GM21786 (cell line): ENCODE measurements at regions not wholly inside any gene's neighbourhood (a gene's known extent, or its start where the extent isn't known, plus 50 kb on each side); places are given as distances from the start of the nearest gene placed in this dataset.
"Not testable (repeated sequence)": the region's sequence is repeated elsewhere in the genome, so short reads cannot be mapped to it uniquely, and the experiment has no call there.

Experiments
- ATAC-seq: cut with Tn5 transposase; IDR thresholded peaks from one replicate; pipeline ENCODE4 v1.9.1; 2021; ENCODE audit not compliant: unreplicated experiment

DNA sequence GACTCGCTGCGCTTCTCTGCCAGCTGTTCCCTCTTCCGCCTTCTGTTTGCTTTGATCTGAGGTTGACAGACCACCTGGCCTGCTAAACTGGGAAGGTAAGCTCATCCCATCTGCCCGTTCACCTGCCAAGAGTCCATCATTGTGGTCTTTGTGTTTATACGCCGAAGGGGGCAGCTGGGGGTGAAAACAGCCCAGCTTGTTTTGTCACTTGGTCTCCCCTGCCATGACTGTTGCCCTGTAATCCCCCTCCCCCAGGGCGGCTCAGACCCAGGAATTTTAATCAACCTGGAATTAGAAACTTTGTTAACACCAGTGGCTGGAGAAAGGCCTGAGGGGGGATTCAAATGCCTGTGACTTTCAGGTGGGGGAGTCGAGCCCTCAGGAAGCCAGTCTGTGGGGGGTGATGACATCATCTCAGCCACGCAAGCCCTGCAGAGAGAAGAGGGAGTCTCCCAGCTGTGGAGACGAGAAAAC, 333.3 kb downstream of the BCOR start:
- ATAC-seq, result no peak

DNA sequence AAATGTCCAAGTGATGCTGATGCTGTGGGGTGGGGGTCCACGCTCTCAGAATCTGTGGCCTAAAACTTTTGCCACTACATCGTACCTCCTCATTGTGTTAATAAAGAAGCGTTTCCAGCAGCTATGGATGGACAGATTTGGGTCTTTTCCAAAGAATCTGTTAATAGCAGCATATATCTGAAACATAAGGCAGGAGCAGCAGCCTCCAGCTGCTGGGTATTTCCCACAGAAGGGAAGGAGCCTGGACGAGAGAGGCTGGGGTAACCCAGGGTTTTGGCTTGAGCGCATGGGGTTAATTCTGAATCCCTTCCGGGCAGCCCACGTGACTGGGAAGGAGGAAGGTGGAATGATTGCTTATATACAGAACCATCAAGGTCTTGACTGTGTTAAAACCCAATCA, 332.4 kb downstream of the BCOR start:
- ATAC-seq, result no peak

DNA sequence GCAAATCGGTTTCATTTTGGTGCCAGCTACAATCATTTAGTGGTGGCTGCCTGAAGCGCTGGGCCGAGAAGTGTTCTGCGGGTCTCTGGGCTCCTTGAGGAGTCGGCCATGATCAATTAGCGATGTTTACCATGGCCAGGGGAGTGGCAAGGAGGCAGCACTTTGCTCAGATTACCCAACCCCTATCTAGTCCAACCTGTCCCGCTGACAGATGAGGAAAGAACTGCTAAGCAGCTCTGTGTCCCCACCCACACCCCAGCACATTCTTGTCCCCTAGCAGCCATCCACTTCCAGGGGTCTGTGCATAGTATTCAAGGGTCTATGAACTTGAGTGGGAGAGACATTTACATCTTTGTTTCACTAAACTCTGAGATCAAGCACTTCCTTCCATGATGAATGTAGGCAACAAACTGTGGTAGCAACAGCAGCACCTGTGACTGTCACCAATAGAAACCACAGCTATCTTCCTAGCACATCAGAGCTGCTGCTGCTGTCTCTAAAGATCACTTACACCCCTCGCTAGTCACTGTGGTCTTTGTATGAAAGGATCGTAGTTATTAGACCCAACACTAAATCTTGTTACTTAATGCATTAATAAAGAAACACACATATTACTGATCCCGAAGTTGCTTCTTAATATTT, 331.6 kb downstream of the BCOR start:
- no peak for ATAC-seq

DNA sequence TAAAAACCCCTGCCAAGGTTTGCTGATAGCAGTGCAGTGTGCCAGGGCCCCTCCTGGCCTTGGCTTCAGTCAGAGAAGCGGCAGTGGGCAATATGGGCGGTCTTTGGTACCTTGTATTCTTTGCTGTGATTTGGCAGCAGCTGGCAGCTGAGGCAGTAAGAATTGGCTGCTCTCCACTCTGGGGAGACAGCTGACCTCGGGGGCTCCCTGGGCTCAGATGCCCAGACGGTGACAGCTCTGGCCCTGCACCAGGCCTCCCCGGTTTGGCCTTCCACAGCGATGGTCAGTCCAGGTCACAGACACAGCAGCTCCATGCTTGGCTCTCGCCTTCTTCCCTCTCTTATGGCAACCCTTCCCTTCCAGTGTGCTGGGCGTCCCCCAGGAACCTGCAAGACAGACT, 330.9 kb downstream of the BCOR start:
- ATAC-seq, result no peak

DNA sequence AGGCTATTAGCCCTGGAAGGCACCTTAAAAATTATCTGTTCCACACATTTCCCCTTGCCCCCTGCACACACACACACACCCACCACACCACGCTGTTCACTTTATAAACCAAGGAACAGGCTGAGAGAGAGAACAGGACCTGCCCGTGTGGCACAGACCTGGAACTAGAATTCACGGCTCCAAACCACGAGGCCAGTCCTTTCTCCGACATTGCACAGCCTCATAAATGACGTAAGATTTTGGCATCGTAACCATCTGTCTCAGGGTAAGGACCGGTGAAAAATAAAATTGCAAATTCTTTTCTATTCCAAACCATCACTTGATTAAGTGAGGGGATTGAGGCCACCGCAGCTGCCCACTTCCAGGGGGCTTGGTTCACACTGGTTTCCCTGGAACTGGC, 330.3 kb downstream of the BCOR start:
- no peak for ATAC-seq

DNA sequence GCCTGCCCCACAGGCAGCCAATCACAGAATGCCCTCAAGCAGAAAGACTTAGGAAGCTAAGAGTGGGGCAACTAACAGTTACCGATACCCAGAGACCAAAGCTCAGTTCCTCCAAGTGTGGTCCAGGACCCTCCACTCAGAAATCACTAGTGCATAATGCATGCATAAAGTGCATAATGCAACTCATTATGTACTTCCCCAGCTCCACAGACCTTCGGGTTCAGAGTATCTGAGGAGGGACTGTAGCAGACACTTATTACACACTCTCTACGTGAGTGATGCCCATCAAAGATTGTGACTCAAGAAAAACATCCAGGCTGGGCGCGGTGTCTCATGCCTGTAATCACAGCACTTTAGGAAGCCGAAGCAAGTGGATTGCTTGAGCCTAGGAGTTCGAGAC, 328.0 kb downstream of the BCOR start:
- no peak for ATAC-seq

DNA sequence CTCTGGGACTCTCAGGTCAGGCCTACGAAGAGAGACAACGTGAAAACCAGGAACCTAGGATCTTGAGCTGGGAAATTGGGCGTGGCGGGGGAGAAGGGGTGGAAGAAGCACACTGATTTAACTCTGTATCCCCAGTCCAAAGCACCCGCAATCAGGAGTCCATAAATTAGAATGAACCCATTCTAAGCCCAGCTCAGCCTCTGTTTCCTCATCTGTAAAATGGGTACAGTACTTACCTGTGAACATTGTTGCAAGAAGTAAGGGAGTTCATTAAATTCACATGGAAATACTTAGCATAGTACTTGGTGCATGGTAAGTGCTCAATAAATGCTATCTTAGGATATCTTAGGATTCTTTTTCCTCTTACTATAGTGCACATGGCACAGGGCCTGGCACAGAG, 326.7 kb downstream of the BCOR start:
- no peak for ATAC-seq

DNA sequence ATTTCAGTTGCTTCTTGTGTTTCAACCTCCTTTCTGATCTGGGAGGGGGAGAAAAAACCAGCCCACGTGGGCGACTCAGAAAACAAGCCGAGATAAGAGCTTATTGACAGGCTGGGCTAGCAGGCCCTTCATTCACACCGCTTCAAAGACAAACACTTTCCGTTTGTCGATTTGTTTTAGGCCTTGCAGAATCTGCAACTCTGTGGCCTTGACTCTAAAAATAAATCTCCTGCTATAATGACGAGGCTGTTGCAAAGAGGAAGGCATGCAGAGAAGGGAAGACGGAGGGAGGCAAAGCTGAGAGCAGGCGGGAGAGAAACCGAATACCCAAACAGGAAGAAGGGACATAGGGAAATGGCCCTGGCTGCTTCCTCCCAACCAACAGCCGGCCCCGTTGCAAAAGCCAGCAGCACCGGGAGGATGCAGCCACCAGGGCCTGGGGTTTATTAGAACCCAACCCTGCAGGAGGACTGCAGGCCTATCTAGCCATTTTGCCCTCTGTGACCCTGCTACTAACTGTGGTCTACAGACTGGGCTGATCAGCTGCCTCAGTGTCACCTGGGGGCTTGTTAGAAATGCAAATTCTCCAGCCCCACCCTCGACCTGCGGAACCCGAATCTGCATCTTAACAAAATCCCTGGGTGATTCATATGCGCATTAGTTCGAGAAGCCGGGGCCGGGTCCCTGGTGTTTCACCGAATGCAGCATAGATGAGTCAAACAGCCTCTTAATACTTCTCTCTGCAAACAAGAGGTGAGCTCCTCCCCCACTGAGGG, 325.5 kb downstream of the BCOR start:
- ATAC-seq, result no peak

DNA sequence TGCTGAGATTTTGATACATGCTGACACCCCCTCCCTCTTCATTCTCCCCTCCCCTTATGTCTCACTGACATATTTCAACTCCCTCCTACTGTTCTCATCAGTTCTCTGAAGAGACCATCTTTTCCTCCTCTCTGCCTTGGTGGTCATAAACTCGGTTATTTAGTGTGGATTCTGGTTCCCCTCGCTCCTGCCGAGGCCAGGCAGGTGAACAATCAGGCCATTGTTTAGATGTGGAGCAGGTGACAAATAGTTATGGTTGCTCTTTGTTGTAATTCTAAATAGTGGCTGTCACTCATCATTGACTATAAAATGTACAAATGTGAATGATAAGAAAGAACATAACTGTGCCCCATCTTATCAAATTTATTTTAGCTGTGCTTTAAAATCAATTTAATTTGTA, 324.6 kb downstream of the BCOR start:
- ATAC-seq, result no peak

DNA sequence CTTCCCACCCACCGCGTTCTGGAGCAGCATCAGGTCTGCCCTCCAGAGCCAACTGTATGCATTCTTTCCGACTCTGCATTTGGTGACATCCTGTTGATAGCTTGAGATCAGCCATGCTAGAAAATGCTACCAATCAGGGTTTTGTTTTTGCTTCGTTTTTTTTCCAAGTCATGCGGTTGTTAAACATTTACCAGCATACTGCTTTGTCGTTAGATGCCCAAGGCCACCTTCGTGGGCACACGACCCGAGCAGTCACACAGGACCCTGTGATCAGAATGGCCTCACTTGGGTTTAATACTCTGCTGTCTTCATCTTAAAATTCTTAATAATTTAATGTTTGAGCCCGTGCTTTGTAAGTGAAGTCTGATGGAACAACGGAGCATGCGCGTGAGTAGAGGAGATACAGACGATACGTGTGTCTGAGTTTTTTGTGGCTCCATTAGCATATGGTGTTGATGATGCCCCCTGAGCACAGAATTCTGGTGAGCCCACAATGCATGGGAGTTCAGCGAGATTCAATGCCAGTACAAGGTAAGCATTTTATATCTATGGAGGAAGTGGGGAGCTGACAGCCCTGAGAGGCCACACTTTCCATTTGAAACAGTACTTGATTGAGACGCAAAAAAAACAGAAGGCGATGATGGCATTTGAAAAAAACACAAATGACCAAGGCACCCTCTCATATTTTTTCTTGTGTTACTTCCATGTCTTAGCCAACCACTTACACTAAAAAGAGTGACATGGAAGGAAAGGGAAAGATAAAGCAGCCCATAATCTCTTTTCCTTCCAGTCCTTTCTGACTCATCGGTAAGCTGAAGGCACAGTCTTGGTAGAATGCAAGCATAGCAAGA, 323.6 kb downstream of the BCOR start:
- ATAC-seq, result no peak

DNA sequence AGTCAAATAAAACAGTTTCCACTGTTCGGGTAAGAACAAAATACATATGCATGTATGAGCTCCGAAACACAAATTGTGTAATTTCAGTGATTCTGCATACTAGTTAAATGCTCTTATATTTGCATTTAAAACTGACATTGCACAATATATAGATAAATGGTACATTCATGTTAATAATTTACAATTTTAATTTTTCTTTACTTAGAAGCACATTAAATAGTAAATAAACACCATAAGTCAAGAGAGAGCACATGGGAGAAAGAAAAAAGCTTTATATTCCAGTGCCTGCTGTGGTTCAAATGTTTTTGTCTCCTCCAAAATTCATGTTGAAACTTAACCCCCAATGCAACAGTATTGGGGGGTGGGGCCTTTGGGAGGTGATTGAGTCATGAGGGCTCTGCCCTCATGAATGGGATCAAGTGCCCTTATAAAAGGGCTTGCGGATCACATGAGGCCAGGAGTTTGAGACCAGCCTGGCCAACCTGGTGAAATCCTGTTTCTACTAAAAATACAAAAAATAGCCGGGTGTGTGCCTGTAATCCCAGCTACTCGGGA, 322.9 kb downstream of the BCOR start:
- no peak for ATAC-seq

DNA sequence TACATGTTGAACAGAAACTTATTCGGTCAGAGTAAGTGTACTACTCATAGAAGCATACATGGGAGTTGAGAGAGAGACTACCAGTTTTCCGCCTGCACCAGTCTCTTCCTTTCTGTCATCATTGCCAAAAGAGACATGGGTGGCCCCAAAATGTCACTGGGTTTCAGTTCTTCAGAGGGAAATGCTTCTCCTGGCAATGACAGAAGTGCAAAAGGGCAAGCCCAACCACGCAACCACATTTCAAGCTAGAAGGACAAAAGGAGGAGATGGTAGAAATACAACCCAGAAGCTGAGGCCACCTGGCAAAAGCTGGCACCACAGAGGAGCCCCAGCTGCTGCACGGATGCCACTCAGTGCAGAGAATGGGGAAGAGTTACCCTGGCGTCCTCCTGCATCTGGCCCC, 320.1 kb downstream of the BCOR start:
- no peak for ATAC-seq

DNA sequence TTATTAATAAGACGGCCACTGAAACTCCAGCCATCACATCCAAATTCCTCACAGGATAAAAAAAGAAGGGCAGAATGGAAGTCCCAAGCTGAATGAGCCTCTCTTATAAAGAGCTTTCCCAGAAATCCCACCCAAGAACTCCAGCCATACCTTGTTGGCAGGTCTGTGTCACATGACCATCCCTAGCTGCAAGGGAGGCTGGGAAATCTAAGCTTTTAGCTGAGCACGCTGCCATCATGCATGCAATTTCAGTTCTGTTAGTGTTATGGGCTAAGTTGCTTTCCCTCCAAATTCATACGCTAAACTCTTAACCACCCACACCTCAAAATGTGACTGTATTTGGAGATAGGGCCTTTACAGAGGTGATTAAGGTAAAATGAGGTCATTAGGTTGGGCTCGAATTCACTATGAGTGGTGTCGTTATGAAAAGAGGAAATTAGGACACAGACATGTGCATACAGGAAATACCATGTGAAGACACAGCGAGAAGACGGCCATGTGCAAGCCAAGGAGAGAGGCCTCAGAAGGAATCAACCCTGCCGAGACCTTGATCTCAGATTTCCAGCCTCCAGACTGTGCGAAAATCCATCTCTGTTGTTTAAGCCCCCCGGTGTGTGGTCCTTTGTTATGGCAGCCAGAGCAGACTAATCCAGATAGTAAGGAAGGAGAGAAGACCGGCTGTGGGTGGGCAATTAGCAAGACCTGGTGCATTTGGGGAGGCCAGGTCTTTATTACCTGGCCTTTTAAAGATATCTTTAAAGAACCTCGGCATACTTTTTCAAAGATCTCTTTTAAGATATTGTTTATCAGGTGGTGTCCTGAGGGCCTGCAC, 317.6 kb downstream of the BCOR start:
- ATAC-seq, result no peak

DNA sequence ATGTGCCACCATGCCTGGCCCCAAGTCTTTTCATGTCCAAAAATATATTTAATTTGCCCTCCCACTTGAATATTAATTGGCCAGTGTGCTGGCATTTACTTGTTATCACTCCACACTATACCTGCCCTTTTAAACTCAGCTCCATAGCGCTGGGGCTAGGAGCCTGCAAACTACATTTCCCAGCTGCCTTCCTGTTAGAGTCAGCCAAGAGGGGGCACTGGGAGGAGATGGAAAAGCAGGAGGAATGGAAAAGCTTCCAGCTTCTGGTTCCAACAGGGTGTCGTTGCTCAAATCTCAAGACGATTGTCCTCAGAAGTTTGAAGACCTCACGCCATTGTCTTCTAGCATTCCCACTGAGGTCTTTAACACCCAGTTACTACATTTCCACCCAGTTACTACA, 315.5 kb downstream of the BCOR start:
- no peak for ATAC-seq

DNA sequence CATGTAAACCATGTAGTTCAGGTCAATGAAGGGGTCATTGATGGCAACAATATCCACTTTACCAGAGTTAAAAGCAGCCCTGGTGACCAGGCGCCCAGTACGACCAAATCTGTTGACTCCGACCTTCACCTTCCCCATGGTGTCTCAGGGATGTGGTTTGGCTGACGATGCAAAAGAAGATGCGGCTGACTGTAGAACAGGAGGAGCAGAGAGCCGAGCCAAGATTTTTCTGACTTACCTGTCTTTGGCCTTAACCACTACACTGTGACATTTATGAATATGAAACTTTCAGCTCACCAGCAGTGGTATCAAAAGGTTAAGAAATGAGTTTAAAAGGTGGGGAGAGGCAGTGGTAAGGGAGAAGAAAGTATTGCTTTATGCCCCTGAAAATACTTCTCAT, 309.8 kb downstream of the BCOR start:
- ATAC-seq, result no peak

DNA sequence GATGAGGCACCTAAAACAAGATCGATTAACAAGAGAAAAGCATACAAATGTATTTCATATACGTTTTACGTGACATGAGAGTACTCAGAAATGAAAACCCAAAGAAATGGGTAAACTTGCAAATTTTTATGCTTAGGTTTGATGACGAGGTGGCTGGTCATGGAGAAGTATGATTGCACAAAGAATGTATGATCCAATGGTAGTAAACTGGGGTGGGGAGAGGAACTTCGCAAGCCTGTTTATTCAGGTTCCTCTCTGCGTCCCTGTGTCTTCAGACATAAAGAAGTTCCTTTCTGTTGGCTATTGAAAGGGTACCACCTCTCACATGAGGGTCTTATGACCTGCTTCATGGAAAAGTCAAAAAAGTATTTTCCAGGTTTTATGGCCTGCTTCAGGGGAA, 309.2 kb downstream of the BCOR start:
- ATAC-seq, result no peak

DNA sequence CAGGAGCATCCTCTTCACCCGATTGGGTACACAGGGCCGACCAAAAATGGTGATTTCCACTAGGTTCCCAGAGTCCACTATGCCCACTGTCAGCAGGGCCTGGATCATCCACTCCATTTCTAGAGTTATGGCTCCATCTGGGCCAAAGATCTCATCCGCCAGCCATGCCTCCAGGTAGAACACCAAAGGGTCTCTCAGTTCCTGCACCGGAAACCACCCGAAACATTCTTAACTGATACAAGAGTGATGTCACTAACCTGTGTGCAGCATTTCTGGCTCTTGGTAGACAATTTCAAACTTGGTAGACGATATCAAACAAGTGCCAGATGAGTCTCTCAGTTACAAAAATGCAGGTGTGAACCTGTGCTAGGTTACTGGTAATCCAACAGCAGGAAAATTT, 306.1 kb downstream of the BCOR start:
- no peak for ATAC-seq

DNA sequence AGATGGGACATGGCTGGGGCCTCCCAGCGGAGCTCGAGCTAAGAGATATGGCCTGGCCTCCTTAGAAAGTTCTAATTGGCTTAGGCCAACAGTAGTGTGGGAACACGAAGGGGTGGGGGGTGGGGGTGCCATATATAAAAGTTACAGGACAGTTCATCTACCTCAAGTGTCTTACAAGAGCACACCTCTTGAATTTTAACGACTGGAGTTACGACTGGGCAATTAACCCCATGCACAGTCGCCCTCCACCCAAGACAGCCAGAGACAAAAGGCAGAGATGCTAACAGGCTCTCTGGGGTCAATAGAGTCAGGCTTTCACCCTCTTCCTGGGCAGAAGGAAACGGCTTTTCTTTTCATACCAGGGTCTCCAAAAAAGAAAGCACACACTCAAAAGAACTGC, 302.2 kb downstream of the BCOR start:
- no peak for ATAC-seq

DNA sequence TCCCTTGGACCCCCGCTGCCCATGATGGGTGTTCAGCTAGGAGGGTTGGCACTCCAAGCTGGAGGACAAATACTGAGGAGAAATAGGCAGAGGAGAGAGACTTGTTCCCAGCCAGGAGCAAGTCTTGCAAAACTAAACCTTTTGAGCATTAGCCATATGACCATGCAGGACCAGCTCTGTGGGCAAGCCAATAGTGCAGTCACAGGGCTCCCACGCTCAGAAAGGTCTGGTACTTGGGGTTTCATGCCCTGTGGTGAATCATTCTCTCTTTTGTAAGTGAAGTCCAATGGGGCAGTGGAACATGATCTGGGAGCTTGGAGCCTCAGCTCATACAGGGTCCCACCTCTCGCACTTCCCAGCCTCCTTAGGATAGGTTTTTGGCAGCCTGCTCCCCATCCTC, 300.9 kb downstream of the BCOR start:
- no peak for ATAC-seq

DNA sequence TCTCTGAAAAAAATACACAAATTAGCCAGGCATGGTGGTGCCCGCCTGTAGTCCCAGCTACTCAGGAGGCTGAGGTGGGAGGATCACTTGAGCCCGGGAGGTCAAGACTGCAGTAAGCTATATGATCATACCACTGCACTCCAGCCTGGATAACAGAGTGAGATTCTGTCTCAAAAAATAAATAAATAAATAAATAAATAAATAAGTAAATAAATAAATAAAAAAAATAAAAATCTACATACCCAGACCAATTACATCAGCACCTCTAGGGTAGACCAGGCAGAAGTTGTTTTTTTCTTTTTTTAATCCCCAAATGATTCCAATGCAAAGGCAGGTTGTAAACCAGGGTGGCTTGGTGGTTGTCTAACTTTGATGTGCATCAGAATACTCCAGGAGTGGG, 299.3 kb downstream of the BCOR start:
- ATAC-seq, result not testable (repeated sequence)

DNA sequence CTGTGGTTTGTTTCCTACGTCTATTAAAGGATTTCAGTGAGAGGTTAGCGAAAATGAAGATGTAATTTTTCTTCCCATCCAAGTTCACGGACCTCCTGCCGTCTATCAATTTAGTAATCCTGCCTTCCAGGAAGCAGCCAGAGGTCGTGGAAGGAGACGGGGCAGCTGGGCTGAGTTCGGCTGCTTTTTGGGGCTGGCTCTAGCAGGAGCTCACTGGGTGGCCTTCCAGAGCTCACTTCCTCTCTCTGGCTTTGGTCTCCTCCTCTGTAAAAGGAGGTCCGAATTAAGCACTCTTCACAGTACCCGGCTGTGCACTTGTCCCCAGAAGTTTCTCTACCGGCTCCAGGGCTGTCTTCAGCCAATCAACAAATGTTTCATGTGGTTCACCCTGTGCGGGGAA, 295.4 kb downstream of the BCOR start:
- ATAC-seq, result no peak
